Caki2 (cell line): ENCODE measurements at regions not wholly inside any gene's neighbourhood (a gene's known extent, or its start where the extent isn't known, plus 50 kb on each side); places are given as distances from the start of the nearest gene placed in this dataset.

Experiments
- DNase-seq: peaks from one replicate; pipeline ENCODE4 v3.0.0-alpha.2; 2015; ENCODE audit warnings: low read depth
- in situ Hi-C: cut with HindIII; loops from 2 replicates; pipeline ENCODE4 v1.10.0; 2016; ENCODE audit warnings: low sequenced_read_pairs, low pct_unique_long_range_greater_than_20kb, mixed read lengths

- DNase-seq = no peak
- in situ Hi-C loops = no loop called here
Measured at GRCh38 chr2:12824778-12825379, 108.1 kb downstream of the TRIB2 start.

GRCh38 chr2:12826781-12827180 is 110.0 kb downstream of the TRIB2 start:
- in situ Hi-C loops = no loop called here
- DNase-seq = no peak

GRCh38 chr2:12827721-12828120 is 111.0 kb downstream of the TRIB2 start:
- in situ Hi-C loops = no loop called here
- no peak for DNase-seq

GRCh38 chr2:12828980-12829379 is 112.2 kb downstream of the TRIB2 start:
- DNase-seq = no peak
- in situ Hi-C loops = no loop called here

- in situ Hi-C loops = no loop called here
- no peak for DNase-seq
Measured at GRCh38 chr2:12831016-12831415, 114.3 kb downstream of the TRIB2 start.

- in situ Hi-C loops = no loop called here
- DNase-seq = no peak
Measured at GRCh38 chr2:12834239-12834638, 117.5 kb downstream of the TRIB2 start.

- DNase-seq = no peak
- in situ Hi-C loops = no loop called here
Measured at GRCh38 chr2:12835733-12836132, 119.0 kb downstream of the TRIB2 start.

GRCh38 chr2:12839339-12839738 is 122.6 kb downstream of the TRIB2 start:
- no peak for DNase-seq
- in situ Hi-C loops = no loop called here

- in situ Hi-C loops = no loop called here
- no peak for DNase-seq
Measured at GRCh38 chr2:12841021-12841420, 124.3 kb downstream of the TRIB2 start.

- in situ Hi-C loops = no loop called here
- no peak for DNase-seq
Measured at GRCh38 chr2:12842917-12843316, 126.2 kb downstream of the TRIB2 start.

- in situ Hi-C loops = no loop called here
Measured at GRCh38 chr2:12844511-12844910, 127.8 kb downstream of the TRIB2 start.

GRCh38 chr2:12847694-12848575 is 131.2 kb downstream of the TRIB2 start:
- no peak for DNase-seq
- in situ Hi-C loops = no loop called here

More at GRCh38 chr2:12844511-12844910, 127.8 kb downstream of the TRIB2 start:
- DNase-seq = no peak

- in situ Hi-C loops = no loop called here
- DNase-seq = no peak
Measured at GRCh38 chr2:12852135-12852534, 135.4 kb downstream of the TRIB2 start.

GRCh38 chr2:12854001-12854530 is 137.3 kb downstream of the TRIB2 start:
- in situ Hi-C loops = no loop called here
- no peak for DNase-seq

- in situ Hi-C loops = no loop called here
- no peak for DNase-seq
Measured at GRCh38 chr2:12855508-12855907, 138.8 kb downstream of the TRIB2 start.

- no peak for DNase-seq
- in situ Hi-C loops = no loop called here
Measured at GRCh38 chr2:12856934-12857601, 140.3 kb downstream of the TRIB2 start.

- DNase-seq = no peak
- in situ Hi-C loops = no loop called here
Measured at GRCh38 chr2:12857891-12858290, 141.2 kb downstream of the TRIB2 start.

- in situ Hi-C loops = no loop called here
- no peak for DNase-seq
Measured at GRCh38 chr2:12858786-12859185, 142.1 kb downstream of the TRIB2 start.

- DNase-seq = no peak
- in situ Hi-C loops = no loop called here
Measured at GRCh38 chr2:12861344-12861930, 144.7 kb downstream of the TRIB2 start.
